HepG2 (cell line): ENCODE measurements at regions not wholly inside any gene's neighbourhood (a gene's known extent, or its start where the extent isn't known, plus 50 kb on each side); places are given as distances from the start of the nearest gene placed in this dataset.

Experiments used
- CTCF ChIP-seq: sonication (generic); formaldehyde crosslinking; IDR thresholded peaks from 2 replicates; pipeline ENCODE4 v1.5.0; 2020; ENCODE audit warnings: mild to moderate bottlenecking, missing genetic modification reagents, moderate library complexity
- KDM5B ChIP-seq: sonication (generic); formaldehyde crosslinking; IDR thresholded peaks from 2 replicates; pipeline ENCODE4 v1.4.0; 2020; ENCODE audit warnings: missing genetic modification reagents, mild to moderate bottlenecking, borderline replicate concordance
- SRF ChIP-seq: IDR thresholded peaks from 2 replicates; pipeline ENCODE4 v1.6.1; 2011; ENCODE audit warnings: mild to moderate bottlenecking, low read depth, low read length, moderate library complexity
- ZNF256 ChIP-seq: sonication (generic); formaldehyde crosslinking; conservative IDR thresholded peaks from 2 replicates; pipeline ENCODE4 v1.4.0; 2020; ENCODE audit warnings: missing genetic modification reagents
- ZNF746 ChIP-seq: sonication (generic); formaldehyde crosslinking; IDR thresholded peaks from 2 replicates; pipeline ENCODE4 v1.8.0; 2022; ENCODE audit warnings: mild to moderate bottlenecking, missing genetic modification reagents
- ZNF781 ChIP-seq: sonication (generic); formaldehyde crosslinking; IDR thresholded peaks from 2 replicates; pipeline ENCODE4 v1.5.1; 2020; ENCODE audit warnings: borderline replicate concordance, mild to moderate bottlenecking, missing genetic modification reagents; ENCODE audit errors: not compliant biosample characterization
- ZNF839 ChIP-seq: sonication (generic); formaldehyde crosslinking; IDR thresholded peaks from 2 replicates; pipeline ENCODE4 v1.4.0; 2020; ENCODE audit warnings: missing genetic modification reagents, mild to moderate bottlenecking, borderline replicate concordance

- TF ChIP-seq ZNF256 (CRISPR knock-in tag): no peak
- no peak for TF ChIP-seq ZNF781 (CRISPR knock-in tag)
- no peak for TF ChIP-seq SRF
- TF ChIP-seq KDM5B (CRISPR knock-in tag): no peak
- TF ChIP-seq CTCF: no peak
- no peak for TF ChIP-seq ZNF746 (CRISPR knock-in tag)
- TF ChIP-seq ZNF839 (CRISPR knock-in tag): no peak
These were observed 704.0 kb upstream of the IGFBP3 start for GRCh38 chr7:46625032-46625431.
